C1 segment of cervical spinal cord (tissue), 14 donors: ENCODE measurements at regions not wholly inside any gene's neighbourhood (a gene's known extent, or its start where the extent isn't known, plus 50 kb on each side); places are given as distances from the start of the nearest gene placed in this dataset.

ENCODE experiments used
- DNase-seq, 14 donors: peaks; one replicate each; lab custom pipeline; 2025; lab: John Stamatoyannopoulos, UW

DNA sequence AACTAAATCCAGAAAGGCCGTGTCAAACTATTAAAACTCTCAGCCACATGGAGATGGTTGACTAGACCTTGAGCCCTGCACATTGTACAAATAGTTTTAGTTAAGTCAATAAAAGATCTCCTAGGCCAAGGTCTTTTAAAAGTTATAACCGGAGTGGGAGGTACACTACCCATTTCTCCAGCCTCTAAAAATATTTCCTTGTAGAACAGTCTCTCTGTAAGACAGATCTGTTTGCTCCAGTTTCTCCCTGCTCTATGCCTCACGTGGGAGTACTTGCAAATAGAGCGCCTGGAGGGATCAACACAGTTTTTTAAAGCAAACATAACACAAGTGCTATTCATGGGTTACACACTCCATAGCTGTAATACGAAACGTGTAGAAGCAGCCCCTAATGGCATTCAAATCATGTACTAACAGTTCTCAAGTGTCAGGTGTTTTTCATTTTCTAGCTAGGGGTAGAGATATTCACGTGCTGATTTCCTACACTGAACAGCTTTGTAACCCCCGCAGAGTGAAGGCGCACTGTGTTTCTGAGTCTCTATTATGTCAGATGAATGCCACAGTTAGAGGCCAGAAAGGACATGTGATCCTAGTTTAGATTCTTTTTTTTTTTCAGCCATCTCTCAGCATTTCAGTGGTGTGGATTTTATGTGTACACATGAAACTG, 703.4 kb upstream of the GRAMD2B start:
- DNase-seq = peak in 1 of 14 donors; percentile 18

DNA sequence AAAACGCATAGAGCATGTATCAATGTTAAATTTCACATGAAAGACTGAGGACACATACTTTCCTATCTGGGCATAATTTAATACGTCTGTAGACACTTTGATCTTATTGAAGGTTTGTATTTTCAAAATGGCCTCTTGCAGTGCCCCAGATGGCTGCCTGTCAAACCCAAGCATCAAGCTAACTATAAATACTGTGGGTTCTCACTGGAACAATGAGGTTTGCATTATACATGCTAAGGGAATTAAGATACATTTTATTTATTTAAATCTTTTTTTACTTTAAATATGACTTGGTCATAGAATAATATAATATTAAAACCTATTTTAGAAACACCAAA, 702.9 kb upstream of the GRAMD2B start:
- DNase-seq = no peak

DNA sequence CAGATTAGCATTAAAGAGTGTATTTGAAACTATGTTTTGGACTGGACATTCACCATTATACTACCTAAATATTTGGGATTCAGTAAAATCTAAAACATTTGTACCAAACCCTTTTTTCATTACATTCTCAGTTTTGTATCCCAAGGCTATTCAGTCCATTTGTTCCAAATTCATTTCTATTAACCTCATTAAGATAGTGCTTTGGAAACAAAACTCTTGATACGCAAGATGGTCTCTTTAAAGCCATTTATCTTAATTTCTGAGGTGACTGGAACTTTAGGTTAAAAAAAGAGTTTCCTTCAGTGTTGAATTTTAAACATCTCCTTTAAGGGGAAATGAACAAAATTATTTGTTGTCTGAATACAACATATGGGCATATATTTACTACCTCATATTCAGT, 702.5 kb upstream of the GRAMD2B start:
- DNase-seq = no peak

DNA sequence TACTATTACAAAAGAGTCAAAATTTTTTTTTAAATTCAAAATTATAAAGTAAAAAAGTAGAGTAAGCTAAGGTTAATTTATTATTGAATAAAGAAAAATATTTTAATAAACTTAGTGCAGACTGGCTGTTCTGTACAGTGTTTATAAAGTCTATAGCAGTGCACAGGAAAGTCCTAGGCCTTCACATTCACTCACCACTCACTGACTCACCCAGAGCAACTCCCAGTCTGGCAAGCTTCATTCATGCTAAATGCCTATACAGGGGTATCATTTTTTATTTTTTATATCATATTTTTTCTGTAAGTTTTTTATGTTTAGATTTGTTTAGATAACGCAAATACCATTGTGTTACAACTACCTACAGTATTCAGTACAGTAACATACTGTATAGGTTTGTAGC, 700.7 kb upstream of the GRAMD2B start:
- DNase-seq = no peak

DNA sequence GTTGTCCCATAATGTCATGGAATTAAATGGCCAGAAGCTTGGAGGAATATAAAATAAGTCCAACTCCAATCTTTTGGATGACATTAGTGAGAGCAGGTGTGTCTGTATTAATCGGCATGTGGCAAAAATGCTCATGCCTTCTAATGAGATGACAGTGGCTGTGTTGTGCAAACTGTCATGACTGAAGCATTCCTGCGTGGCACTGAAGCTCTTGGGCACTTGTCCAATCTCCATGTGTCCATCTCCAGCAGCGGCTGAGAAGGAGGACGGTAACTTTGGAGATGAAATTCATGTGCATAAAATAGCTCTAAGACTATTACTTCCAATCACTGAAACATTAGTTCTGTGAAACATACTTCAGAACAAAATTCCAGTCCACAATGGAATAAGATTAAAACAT, 697.5 kb upstream of the GRAMD2B start:
- peak in 2 of 14 donors; percentile 2 to 11 for DNase-seq

DNA sequence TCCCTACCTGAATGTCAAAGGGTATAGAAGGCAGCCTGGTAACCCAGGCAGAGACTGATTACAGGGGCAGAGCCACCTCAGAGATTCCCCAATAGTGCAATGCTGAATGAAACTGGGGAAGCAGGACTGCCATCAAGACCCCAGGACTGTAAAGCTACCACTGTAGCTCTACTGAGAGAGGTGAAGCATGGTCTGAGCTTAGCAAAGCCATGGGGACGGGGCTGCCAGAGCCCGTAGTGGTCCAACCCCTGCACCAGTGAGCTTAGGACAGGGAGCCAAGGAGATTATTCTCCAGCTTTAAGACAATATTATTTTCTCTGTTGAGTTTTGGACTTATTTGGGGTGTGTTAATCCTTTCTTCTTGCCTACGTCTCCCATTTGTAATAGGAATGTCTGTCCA, 679.3 kb upstream of the GRAMD2B start:
- DNase-seq = no peak

DNA sequence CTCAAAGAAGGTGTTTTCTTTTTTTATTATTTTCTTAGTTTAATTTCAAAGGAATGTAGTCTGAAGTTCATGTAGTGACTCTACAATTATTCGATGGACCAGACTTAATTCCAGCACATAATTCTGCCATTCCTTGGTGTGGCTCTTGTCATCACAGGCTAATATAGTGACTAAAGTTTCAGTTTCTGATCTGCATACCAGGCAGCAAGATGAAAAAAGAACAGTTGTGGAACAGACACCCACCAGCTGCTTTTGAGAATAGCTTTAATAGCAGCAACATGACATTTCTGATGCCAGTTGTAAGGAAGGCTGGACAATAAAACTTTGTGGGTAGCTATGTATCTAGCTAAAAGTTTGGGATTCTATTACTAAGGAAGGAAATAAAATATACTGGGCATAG, 676.3 kb upstream of the GRAMD2B start:
- no peak for DNase-seq

DNA sequence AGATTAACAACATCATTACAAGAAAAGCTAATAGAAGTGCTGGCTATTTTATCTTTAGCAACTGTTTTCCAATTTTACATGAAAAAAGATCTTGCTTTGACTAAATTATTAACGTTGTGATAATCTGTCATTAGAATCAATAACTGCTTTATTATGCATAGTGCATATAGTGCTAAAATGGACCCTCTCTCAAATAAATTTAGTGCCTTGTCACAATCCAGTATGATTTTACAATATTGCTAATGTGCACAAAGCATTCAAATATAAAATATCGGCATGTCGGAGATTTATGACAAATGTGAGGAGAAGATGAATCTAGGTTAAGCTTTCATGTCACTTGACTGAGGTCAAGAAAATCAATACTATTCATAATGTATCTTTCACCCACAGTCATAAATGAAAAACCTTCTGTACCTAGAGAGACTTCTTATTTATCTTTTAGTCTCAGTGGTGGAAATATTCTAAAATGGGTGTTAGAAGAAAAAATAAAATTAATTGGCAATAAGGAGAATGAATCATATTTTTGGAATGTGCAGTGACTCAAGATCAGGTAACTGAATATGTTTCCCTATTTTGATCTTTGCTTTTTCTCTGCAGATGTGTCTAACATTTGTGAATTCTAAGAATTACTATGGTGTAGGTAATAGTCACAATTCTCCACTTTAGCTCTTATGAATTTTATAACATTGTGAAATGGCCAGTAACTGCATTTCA, 672.9 kb upstream of the GRAMD2B start:
- no peak for DNase-seq

DNA sequence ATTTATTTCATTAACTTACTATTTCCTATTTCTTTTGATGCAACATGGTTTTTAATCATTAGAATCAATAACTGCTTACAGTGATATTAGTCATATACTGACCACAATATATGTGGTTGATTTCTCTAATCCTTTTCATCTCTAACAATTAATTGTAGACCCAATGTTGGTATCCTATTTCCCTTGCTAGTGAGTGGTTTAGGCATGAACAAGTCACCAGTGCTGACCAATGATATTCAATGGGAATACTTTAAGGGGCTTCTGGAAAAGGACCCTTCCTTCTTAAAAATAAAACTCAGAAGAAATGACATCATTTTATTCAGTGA, 672.4 kb upstream of the GRAMD2B start:
- DNase-seq = no peak

DNA sequence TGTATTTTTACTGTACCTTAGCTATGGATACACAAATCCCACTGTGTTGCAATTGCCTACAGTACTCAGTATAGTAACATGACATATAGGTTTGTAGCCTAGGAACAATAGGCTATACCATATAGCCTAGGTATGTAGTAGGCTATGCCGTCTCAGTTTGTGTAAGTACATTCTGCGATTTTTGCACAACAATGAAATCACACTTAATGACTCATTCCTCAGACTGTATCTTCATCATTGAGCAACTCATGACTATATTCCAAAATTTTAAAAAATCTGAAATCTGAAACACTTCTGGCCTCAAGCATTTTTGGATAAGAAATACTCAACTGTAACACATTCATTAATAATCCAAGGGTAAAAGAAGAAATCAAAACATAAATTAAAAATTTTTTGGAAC, 666.8 kb upstream of the GRAMD2B start:
- DNase-seq = no peak

DNA sequence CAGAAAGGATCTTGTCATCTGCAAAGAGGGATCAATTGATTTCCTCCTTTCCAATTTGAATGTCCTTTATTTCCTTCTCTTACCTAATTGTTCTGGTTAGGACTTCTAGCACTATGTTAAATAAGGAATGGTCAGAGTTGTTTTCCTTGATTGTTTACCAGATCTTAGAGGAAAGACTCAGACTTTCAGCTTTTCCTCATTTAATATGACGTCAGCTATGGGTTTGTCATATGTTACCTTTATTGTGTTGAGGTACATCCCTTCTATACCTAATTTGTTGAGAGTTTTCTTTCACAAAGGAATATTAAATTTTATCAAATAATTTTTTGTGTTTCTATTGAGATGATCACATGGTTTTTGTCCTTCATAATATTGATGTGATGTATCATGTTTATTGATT, 656.5 kb upstream of the GRAMD2B start:
- no peak for DNase-seq

DNA sequence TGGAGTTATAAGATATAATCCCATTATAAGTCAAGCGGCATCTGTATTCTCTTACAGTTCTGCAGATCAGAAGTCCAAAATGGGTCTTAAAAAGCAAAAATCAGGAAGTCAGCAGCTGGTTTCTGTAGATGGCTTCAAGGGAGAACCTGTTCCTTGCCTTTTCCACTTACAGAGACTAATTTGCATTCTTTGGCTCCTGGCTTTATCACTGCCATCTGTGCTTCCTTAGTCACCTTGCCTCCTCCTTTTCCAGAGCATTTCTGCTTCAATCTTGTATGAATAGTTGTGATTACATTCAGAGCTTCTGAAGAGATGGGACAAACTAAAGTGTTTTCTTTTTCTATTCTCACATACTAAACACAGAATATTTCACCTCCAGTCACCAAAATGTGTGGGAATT, 647.3 kb upstream of the GRAMD2B start:
- DNase-seq = no peak

DNA sequence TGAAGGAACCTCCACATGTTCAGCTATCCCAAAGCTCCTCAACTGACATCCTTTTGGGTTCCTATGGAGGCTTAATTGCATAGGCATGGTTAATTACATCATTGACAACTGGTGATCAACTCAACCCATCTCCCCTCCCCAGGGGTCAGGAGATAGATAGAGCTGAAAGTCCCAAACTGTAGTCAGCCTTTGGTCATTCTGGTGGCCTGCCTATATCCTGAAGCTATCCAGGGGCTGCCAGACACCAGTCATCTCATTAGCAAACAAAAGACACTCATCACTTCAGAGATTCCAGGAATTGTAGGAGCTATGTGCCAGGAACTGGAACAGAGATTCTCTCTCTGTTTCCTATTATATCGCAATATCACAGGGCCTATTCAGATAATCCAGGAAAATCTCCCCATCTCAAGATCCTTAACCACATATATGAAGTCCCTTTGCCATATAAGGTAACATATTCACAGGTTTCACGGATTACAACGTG, 646.5 kb upstream of the GRAMD2B start:
- no peak for DNase-seq

DNA sequence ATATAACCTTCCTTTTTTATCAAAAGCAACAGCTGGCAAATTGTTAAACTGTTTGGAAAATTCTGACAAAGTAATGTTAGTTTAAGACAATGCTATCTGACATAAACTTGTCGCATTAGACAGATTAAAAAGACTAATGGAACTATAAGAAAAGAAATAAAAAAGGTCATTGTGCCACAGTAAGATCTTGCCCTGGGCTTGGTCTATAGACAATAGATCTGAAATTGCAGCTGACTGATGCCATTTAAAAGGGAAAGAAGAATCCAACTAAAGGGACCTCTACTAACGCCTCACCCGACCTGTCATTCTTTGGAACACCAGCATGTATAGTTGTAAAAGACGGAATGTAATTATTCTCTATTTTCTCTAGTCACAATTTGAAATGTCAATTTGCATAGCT, 644.4 kb upstream of the GRAMD2B start:
- DNase-seq = no peak

DNA sequence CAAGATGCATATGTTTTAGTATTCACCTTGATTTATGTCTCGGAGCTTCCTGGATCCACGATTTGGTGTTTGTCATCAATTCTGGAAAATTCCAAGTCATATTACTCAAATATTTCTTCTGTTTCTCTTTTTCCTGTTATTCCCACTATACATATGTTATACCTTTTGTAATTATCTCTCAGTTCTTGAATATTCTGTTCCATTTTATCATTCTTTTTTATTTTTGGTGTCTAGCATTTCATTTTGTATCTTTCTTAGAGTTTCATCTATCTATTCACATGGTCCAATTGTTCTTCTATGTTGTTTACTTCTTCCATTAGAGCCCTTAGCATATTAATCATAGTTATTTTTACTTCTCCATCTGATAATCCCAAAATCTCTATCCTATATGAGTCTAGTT, 637.8 kb upstream of the GRAMD2B start:
- DNase-seq = no peak

DNA sequence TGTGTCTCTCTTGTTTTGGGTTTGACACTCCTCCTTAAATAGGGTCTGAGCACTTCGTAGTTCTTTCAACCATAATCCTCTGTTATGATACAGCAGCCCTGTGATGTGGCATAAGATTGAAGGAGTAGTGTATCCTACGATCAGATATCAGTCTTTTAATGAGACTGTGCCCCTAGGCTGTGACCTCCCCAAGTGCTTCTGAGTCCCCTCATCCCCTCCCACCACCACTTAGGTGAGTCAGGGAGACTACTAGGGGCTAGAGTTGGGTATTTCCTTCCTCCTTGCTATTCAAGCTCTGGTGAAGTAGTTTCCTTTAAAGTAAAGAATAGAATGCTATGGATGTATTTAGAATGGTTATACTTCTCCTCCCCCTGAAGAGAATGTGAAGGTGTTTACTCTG, 637.2 kb upstream of the GRAMD2B start:
- DNase-seq = no peak

DNA sequence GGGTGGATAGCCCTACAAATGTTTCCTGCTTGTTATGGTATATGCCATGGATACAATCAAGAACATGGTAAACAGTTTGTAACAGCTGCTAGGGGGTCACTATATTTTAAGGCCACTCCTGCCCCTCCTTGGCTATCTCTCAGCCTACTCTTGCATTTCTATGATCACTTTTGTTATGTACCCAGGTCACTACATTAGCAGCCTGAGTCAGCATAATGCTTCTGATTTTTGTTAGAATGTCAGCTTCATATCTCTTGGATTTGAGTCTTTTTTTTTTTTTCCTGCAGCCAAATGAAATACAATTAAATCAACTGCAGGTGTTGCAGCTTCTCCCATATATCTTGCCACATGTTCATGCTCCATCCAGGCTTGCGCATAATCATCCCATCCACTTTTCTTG, 629.7 kb upstream of the GRAMD2B start:
- no peak for DNase-seq

DNA sequence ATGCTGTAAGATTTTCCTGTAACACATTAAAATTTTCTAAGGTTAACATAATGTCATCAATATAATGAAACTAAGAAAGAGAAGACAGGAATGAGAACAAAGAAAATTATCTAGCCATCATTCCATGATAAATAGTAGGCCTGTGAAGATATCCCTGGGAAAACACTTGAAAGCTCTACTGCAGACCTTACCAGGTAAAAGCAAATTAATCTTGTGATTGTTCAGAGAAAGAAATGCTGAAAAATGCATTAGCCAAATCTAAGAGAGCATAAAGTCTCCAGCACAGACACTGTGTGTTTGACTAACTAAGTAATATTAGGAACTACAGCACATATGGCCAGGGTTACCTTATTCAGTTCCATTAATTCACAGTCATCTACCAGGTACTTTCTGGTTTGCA, 628.3 kb upstream of the GRAMD2B start:
- DNase-seq = no peak

DNA sequence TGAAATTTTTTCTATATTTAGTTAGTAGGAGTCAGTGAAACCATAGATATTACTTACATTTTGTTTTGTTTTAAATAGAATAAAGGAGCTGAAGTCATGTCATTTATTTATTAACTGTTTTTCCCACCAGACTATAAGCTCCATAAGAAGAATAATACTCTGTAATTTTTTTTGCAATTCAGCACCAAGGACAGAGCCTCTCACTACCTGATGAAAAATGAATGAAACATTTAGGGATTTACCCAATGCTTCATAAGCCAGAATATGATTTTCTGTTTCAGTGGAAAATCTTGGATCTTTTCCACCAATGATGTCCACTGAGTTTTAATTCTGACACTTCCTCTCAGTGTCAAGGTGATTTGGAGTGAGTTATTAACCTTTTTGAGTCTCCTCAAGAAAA, 624.9 kb upstream of the GRAMD2B start:
- no peak for DNase-seq

DNA sequence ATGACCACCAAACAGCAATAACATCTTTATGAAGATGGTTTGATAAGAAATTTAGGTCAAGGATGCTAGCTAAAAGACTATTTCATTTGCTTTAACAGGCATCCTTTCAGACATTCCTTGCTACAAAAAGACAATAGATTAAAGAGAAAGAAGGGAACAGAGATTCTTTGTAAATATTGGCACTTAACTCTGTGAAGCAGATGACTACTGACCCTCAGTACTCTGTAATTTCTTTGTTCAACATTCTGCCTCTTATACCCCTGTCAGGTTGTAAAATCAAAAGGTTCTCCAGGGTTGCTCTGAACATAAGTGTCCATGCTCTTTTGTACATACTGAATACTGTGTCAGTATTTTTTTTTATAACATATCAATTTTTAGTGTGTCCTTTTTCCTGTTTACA, 610.6 kb upstream of the GRAMD2B start:
- no peak for DNase-seq

DNA sequence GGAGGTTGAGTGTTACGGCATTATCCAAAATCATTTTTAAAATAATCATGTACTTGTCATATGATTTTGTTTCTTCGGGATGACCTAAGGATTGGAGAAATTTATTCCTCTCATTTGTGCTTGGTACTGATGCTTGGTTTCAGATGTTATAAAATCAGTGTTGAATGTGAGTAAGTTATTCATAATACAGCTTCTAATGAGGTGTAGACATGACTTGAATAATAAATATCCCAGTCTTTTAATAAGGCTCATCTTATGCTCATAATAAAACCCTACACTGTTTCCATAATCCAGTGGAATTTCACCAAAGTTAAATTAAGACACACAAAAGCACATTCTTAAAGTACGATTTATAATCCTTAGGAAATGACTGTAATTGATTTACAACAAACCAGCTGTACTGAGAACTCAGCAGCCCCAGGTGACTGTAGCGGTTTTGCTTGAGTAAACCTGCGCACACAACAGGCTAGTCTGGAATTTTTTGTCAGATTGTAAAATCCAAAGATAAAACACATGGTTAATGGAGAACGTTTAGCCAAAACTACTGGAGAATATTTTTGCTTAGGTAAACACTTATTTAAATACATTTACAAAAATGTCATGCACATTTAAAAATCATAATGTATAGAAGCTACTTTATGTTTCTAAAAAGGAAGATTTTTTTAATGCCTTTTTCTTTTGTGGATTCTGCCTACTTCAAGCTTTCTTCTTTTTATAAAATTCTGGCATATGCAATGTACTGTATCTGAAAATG, 609.8 kb upstream of the GRAMD2B start:
- DNase-seq = no peak

DNA sequence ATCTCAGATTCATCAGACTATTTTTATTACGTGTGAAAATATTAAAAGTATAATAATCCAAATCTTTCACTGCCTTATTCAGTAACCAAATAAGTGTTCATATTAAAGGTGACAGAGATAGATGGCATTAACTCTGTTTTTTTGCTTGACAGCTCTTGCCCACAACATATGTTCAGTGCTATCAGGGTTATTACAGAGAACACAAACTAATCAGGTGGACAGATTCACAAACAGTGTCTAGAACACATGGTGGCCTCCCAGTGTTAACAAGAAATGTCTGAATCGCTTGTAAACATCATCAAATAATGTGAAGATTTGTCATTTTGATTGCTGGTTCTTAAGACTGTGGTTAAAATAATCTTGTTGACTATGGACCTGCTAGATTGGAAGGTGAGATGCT, 609.1 kb upstream of the GRAMD2B start:
- no peak for DNase-seq

DNA sequence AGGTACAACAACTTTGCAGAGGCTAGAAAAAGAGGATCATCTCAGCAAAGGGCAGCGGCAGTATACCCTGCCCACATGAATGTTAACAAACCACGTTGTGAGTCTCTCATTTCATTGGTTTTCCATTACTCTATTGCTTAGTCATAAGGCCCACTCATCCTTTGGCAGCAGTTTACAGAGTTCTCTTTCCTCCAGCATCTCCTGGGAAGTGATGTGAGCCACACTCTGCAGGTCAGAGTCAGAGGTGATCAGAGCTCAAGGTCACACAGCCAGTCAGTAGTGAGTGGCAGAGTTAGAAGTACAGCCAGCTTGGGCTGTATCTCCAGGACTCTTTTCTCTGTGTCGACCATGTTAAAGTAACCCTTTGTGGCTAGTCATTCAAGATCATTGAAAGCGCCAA, 599.6 kb upstream of the GRAMD2B start:
- DNase-seq = no peak
